Aorta (tissue), 5 donors: ENCODE measurements at regions not wholly inside any gene's neighbourhood (a gene's known extent, or its start where the extent isn't known, plus 50 kb on each side); places are given as distances from the start of the nearest gene placed in this dataset.
"Not testable (repeated sequence)": the region's sequence is repeated elsewhere in the genome, so short reads cannot be mapped to it uniquely, and the experiment has no call there.

Experiments used
- ATAC-seq: fragments of 200-7000 bp; cut with Tn5 transposase; one replicate; pipeline ENCODE4 v1.9.1; 2022; ENCODE audit warnings: moderate library complexity; ENCODE audit not compliant: low FRiP score
- DNase-seq, 2 donors: peaks; one replicate each; pipeline ENCODE4 v3.0.0-alpha.2; 2020
- H3K27ac ChIP-seq, 2 donors: one replicate each; pipeline ENCODE4 v1.5.1; 2013; ENCODE audit warnings: low read length in 2 of 2, mild to moderate bottlenecking in 2 of 2, moderate library complexity in 2 of 2, control low read depth in 1 of 2, inconsistent platforms in 1 of 2, low read depth in 1 of 2
- H3K27me3 ChIP-seq, 2 donors: one replicate each; pipeline ENCODE4 v1.6.1; 2013; ENCODE audit warnings: control low read depth in 1 of 2, low read length in 1 of 2, mild to moderate bottlenecking in 1 of 2, moderate library complexity in 1 of 2; ENCODE audit not compliant: insufficient read depth in 2 of 2, control insufficient read depth in 1 of 2
- H3K36me3 ChIP-seq, 2 donors: one replicate each; pipeline ENCODE4 v1.6.1; 2013; ENCODE audit warnings: control low read depth in 1 of 2, low read length in 1 of 2, mild to moderate bottlenecking in 1 of 2; ENCODE audit not compliant: insufficient read depth in 2 of 2, control insufficient read depth in 1 of 2
- H3K4me1 ChIP-seq, 2 donors: one replicate each; pipeline ENCODE4 v1.6.1; 2013; ENCODE audit warnings: low read length in 2 of 2, control low read depth in 1 of 2, mild to moderate bottlenecking in 1 of 2, moderate library complexity in 1 of 2; ENCODE audit not compliant: insufficient read depth in 2 of 2, control insufficient read depth in 1 of 2
- H3K4me3 ChIP-seq, 2 donors: one replicate each; pipeline ENCODE4 v1.5.1; 2013; ENCODE audit warnings: low read length in 2 of 2, control low read depth in 1 of 2, mild to moderate bottlenecking in 1 of 2
- H3K9me3 ChIP-seq: one replicate; pipeline ENCODE4 v1.6.1; 2013; ENCODE audit warnings: mild to moderate bottlenecking, low read length; ENCODE audit not compliant: control insufficient read depth
- WGBS, 2 donors: extraction: QIAGEN DNeasy Blood & Tissue Kit; methylation state at CpG; one replicate each; pipeline ENCODE4 v1.1.7; 2013; 5-methylcytosine and 5-hydroxymethylcytosine counted together
- intact Hi-C, 2 donors: fragments of 100-400 bp; cut with DNase I; formaldehyde crosslinking; loops; one replicate each; pipeline versions ENCODE4 v1.14.2 to v1.15.0; 2022
- donor health status: healthy with polysubstance abuse.
- donor health status: Bipolar disorder and iron deficiency.
- donor health status: DM: no; HTN: no; CAD: no.
- donor health status: DM: no; HTN: no; CAD: no.
- donor health status: DM: yes; HTN: yes; CAD: no.

DNA sequence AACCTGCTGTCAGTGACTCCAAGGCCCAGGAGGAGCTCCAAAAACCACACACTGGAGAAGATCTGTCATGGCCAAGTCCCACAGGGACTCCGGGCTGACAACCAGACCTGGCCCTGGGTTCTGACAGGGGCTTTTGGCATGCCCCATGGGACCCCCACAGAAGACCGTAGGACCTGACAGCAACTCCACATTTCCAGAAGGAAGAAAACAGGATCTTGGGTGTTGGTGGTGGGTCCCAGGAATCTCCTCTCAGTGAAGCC lies 275.9 kb upstream of the HS6ST1 start:
- no peaks in the 10 kb centered on the region for H3K9me3 ChIP-seq
- H3K4me1 ChIP-seq: no peaks in the 10 kb centered on the region
- intact Hi-C loops: no loop called here
- no peak for ATAC-seq
- H3K27me3 ChIP-seq: no peaks in the 10 kb centered on the region
- 76 to 89% methylated on average over 2 of the region's 2 CpGs for WGBS, 2 donors
- no peaks in the 10 kb centered on the region for H3K36me3 ChIP-seq
- DNase-seq: no peak
- H3K27ac ChIP-seq: no peak overlapping the region
- no peak overlapping the region for H3K4me3 ChIP-seq

- WGBS, 2 donors: 90 to 95% methylated on average over 13 of the region's 13 CpGs
- no peaks in the 10 kb centered on the region for H3K4me1 ChIP-seq
- ATAC-seq (no peak), DNase-seq (no peak)
- intact Hi-C loops: no loop called here
- no peaks in the 10 kb centered on the region for H3K36me3 ChIP-seq
- no peaks in the 10 kb centered on the region for H3K27me3 ChIP-seq
- H3K9me3 ChIP-seq: no peaks in the 10 kb centered on the region
- H3K27ac ChIP-seq: no peak overlapping the region
- H3K4me3 ChIP-seq: no peak overlapping the region
These were observed 276.4 kb upstream of the HS6ST1 start for GRCh38 chr2:128594953-128595677.

DNA sequence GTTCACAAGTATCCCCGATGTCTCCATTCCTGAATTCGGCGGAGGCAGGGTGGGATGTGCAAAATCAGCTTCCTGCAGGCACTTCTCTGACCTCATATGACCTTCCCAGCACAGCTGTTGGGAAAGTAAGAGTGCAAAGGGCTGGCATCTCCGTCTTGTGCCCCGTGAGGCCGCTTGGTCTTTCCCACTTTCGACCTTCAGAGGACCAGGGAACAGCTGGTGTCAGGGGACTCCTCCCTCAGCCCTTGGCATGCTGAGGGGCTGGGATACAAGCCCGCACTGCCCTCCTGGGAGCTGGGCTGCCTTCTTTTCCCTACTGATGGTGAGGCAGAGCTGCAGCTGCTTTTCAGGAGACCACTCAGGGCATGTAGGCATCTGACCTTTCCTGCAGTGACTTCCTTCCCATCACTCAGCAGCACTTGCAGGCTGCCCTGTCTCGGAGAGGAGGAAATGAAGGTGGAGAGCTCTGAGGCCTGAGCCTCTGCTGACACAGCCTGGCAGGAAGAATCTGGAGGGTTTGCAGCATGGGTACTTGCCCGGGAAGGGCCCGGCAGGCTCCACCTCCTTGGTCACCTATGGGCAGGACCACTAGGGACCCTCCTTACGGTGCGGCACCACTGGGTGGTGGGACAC lies 277.2 kb upstream of the HS6ST1 start:
- intact Hi-C loops: no loop called here
- Histone ChIP-seq H3K36me3 (no peaks in the 10 kb centered on the region), H3K27ac (no peak overlapping the region), H3K27me3 (no peaks in the 10 kb centered on the region), H3K9me3 (no peaks in the 10 kb centered on the region), H3K4me3 (no peak overlapping the region), H3K4me1 (no peaks in the 10 kb centered on the region)
- peak in 1 of 2 donors; percentile 43 for DNase-seq
- no peak for ATAC-seq
- WGBS, 2 donors: 76 to 90% methylated on average over 13 of the region's 13 CpGs

DNA sequence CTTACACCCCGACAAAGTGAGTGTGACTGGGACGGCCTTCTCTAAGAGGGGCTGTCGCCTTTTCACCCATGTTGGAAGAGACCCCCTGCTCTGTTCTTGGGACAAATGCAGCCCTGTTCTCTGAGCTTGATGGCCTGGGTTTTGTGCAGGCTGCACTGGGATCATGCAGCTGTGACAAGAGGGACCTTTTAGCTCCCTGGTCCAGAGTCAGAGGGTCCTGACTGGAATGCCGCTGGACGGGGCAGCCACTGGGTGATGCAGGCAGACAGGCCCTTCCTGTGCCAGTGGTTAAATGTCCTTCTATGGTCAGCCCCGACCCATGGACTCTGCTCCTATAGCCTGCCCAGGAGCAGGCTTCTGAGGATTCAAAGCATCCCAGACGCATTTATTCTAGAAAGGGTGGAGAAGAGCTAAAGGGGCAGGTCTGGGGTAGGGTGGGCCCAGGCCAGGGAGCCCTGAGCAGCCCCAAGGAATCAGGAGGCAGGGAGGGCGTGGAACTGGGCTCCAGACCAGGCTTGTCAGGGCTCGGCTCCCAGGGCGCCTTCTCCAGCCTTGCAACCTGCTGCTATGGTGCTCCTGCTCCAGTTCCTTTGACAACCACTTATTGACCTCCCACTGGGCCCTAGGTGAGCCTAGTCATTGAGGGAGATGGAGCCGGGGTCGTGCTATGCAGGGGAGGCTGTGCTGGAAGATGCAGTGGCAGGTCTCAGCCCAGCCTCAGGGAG lies 277.9 kb upstream of the HS6ST1 start:
- H3K4me3 ChIP-seq: no peak overlapping the region
- 95 to 97% methylated on average over 12 of the region's 12 CpGs for WGBS, 2 donors
- no peaks in the 10 kb centered on the region for H3K9me3 ChIP-seq
- no peaks in the 10 kb centered on the region for H3K4me1 ChIP-seq
- no peaks in the 10 kb centered on the region for H3K27me3 ChIP-seq
- intact Hi-C loops: no loop called here
- H3K27ac ChIP-seq: no peak overlapping the region
- ATAC-seq (no peak), DNase-seq (peak in 1 of 2 donors; percentile 45)
- no peaks in the 10 kb centered on the region for H3K36me3 ChIP-seq

GRCh38 chr2:128597121-128597762 lies 278.6 kb upstream of the HS6ST1 start:
- Histone ChIP-seq H3K27ac (no peak overlapping the region), H3K9me3 (no peaks in the 10 kb centered on the region), H3K27me3 (no peaks in the 10 kb centered on the region), H3K4me3 (no peak overlapping the region), H3K36me3 (no peaks in the 10 kb centered on the region), H3K4me1 (no peaks in the 10 kb centered on the region)
- DNase-seq (peak in 1 of 2 donors; percentile 30), ATAC-seq (no peak)
- WGBS, 2 donors: 93% methylated on average over 9 of the region's 9 CpGs
- intact Hi-C loops: no loop called here

DNA sequence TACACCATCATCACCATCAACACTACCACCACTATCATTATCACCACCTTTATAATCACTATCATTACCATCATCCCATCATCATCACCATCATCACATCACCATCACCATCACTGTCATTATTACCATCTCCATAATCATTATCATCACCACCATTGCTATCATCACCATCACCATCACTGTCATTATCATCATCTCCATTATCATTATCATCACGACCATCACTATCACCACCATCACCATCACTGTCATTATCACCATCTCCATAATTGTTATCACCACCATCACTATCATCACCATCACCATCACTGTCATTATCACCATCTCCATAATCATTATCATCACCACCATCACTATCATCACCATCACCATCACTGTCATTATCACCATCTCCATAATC lies 279.6 kb upstream of the HS6ST1 start:
- H3K27ac ChIP-seq, H3K36me3 ChIP-seq, H3K9me3 ChIP-seq, ATAC-seq, H3K4me3 ChIP-seq, intact Hi-C loops, H3K4me1 ChIP-seq, DNase-seq, H3K27me3 ChIP-seq: not testable (repeated sequence)
- WGBS, 2 donors: 97 to 100% methylated on average over 1 of the region's 1 CpG

- Histone ChIP-seq H3K4me3 (no peak overlapping the region), H3K27ac (no peak overlapping the region), H3K36me3 (no peaks in the 10 kb centered on the region), H3K9me3 (no peaks in the 10 kb centered on the region), H3K27me3 (no peaks in the 10 kb centered on the region), H3K4me1 (no peaks in the 10 kb centered on the region)
- ATAC-seq: no peak
- DNase-seq: no peak
- 96 to 99% methylated on average over 4 of the region's 4 CpGs for WGBS, 2 donors
- intact Hi-C loops: no loop called here
These were observed 280.3 kb upstream of the HS6ST1 start for GRCh38 chr2:128598862-128599441.

DNA sequence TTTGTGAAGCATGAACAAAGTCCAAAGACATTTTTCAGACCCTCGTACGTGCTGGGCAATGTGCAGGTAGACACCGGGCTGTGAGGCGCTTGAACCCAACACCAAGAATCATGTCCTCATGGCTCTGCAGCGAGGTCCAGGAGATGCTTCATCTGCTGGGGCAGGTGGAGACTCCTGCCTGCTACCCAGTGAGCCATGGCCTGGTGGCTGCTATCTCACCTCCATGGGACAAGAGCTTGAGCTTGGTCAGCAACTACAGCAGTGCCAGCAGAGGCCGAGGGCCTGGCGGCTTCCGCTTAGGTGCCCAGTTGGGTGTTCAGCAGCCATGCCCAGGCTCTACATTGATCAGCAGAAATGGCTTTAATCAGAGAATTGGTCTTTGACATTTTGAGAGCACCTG lies 281.0 kb upstream of the HS6ST1 start:
- intact Hi-C loops: no loop called here
- H3K36me3 ChIP-seq: no peaks in the 10 kb centered on the region
- ATAC-seq (no peak), DNase-seq (peak in 1 of 2 donors; percentile 64)
- no peaks in the 10 kb centered on the region for H3K9me3 ChIP-seq
- H3K4me3 ChIP-seq: no peak overlapping the region
- H3K27me3 ChIP-seq: no peaks in the 10 kb centered on the region
- no peak overlapping the region for H3K27ac ChIP-seq
- WGBS, 2 donors: 96 to 98% methylated on average over 8 of the region's 8 CpGs
- no peaks in the 10 kb centered on the region for H3K4me1 ChIP-seq
